Gastroesophageal sphincter (tissue), 4 donors: ENCODE measurements at regions not wholly inside any gene's neighbourhood (a gene's known extent, or its start where the extent isn't known, plus 50 kb on each side); places are given as distances from the start of the nearest gene placed in this dataset.

Experiments
- ATAC-seq: fragments of 150-250 bp; one replicate; pipeline ENCODE4 v1.9.1; 2016; ENCODE audit warnings: mild to moderate bottlenecking, moderate library complexity
- H3K27ac ChIP-seq, 4 donors: fragments of 200-600 bp; sonication (generic) in 3 of 4; 1 replicate in 3 of 4; 2 replicates in 1 of 4; pipeline ENCODE4 v1.5.1; 2016 to 2019
- H3K27me3 ChIP-seq: fragments of 200-600 bp; sonication (generic); one replicate; pipeline ENCODE4 v1.5.1; 2019
- H3K36me3 ChIP-seq, 2 donors: fragments of 200-600 bp; sonication (generic); one replicate each; pipeline ENCODE4 v1.5.1; 2019; ENCODE audit warnings: control low read depth in 1 of 2
- H3K4me1 ChIP-seq, 3 donors: fragments of 200-600 bp; sonication (generic); 1 replicate in 2 of 3; 2 replicates in 1 of 3; pipeline ENCODE4 v1.5.1; 2016 to 2019; ENCODE audit warnings: control low read depth in 2 of 3
- H3K4me3 ChIP-seq, 2 donors: fragments of 200-600 bp; sonication (generic); one replicate each; pipeline ENCODE4 v1.5.1; 2019; ENCODE audit warnings: mild to moderate bottlenecking in 1 of 2, moderate library complexity in 1 of 2
- H3K9me3 ChIP-seq, 3 donors: fragments of 200-600 bp; sonication (generic); one replicate each; pipeline ENCODE4 v1.5.1; 2017 to 2019; ENCODE audit warnings: control low read depth in 2 of 3
- EP300 ChIP-seq: sonication (generic); formaldehyde crosslinking; IDR thresholded peaks from one replicate; pipeline ENCODE4 v1.6.1; 2017; ENCODE audit warnings: antibody characterized with exemption, mild to moderate bottlenecking
- POLR2A ChIP-seq, 2 donors: fragments of 450-650 bp; IDR thresholded peaks; one replicate each; pipeline ENCODE4 v1.6.1; 2017; ENCODE audit warnings: antibody characterized with exemption in 2 of 2, mild to moderate bottlenecking in 2 of 2, moderate library complexity in 1 of 2
- POLR2AphosphoS5 ChIP-seq: sonication (generic); formaldehyde crosslinking; IDR thresholded peaks from one replicate; pipeline ENCODE4 v1.6.1; 2017; ENCODE audit warnings: antibody characterized with exemption
- WGBS, 2 donors: methylation state at CpG; one replicate each; pipeline ENCODE4 v1.1.5; 2018; ENCODE audit warnings: low coverage in 1 of 2; 5-methylcytosine and 5-hydroxymethylcytosine counted together
- TF ChIP-seq, protein P1 (sequence below), 4 experiments: fragments of 200-600 bp in 2 of 4; fragments of 450-650 bp in 2 of 4; sonication (generic) in 1 of 4; IDR thresholded peaks; one replicate each; pipeline ENCODE4 v1.5.1; 2017 to 2019; ENCODE audit warnings: antibody characterized with exemption in 4 of 4, mild to moderate bottlenecking in 2 of 4, moderate library complexity in 2 of 4

DNA sequence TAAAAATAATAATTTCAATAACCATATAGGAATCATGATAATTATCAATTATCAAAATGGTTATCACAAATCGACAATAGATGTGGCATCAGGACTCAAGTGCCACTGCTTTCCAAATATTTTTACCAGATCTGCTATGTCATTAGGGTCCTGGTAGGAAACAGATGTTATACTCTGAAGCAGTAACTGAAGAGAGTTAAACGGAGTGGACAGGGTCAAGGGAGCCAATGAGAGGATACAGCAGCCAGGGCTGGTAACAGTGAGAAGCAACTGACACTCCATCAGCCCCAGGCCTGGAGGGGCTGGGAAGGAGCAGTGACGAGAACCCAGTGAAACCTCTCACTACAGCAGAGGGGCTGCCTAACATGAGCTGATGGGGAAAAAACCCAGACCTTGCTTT lies 322.4 kb downstream of the NPR3 start:
- no peak for ATAC-seq
- no peak overlapping the region for H3K4me3 ChIP-seq
- no peak overlapping the region for H3K27ac ChIP-seq
- WGBS, 2 donors = 83 to 84% methylated on average over 2 to 3 of the region's 3 CpGs
- TF ChIP-seq EP300 (no peak), POLR2A (IDR thresholded peaks at IDR 0.05) (no peak), POLR2AphosphoS5 (no peak)
- TF ChIP-seq, protein P1, sequence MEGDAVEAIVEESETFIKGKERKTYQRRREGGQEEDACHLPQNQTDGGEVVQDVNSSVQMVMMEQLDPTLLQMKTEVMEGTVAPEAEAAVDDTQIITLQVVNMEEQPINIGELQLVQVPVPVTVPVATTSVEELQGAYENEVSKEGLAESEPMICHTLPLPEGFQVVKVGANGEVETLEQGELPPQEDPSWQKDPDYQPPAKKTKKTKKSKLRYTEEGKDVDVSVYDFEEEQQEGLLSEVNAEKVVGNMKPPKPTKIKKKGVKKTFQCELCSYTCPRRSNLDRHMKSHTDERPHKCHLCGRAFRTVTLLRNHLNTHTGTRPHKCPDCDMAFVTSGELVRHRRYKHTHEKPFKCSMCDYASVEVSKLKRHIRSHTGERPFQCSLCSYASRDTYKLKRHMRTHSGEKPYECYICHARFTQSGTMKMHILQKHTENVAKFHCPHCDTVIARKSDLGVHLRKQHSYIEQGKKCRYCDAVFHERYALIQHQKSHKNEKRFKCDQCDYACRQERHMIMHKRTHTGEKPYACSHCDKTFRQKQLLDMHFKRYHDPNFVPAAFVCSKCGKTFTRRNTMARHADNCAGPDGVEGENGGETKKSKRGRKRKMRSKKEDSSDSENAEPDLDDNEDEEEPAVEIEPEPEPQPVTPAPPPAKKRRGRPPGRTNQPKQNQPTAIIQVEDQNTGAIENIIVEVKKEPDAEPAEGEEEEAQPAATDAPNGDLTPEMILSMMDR (IDR thresholded peaks at IDR 0.05) = no peak
- H3K4me1 ChIP-seq = no peaks in the 10 kb centered on the region
- H3K27me3 ChIP-seq = no peaks in the 10 kb centered on the region
- H3K9me3 ChIP-seq = no peaks in the 10 kb centered on the region
- H3K36me3 ChIP-seq = no peaks in the 10 kb centered on the region

DNA sequence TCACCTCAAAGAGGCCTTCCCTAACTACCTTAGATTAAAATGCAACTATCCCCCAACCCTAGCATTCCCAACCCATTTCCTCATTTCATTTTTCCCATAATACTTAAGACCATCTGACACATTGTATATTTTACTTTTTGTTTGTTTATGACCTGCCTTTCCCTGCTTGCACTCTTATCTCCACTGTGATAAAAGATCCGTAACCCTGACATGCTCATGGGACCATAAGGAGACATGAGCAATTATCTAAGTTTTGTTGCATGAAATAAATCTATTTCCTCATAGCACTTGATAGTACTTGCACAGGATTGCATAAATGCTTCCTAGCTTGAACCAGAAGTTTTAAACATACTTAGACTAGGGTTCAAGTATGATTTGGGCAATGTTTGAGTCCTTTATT lies 323.7 kb downstream of the NPR3 start:
- ATAC-seq = no peak
- TF ChIP-seq POLR2A (IDR thresholded peaks at IDR 0.05) (no peak), POLR2AphosphoS5 (no peak), EP300 (no peak)
- TF ChIP-seq, protein P1 (IDR thresholded peaks at IDR 0.05) = no peak
- Histone ChIP-seq H3K4me1 (no peaks in the 10 kb centered on the region), H3K4me3 (no peak overlapping the region), H3K9me3 (no peaks in the 10 kb centered on the region), H3K36me3 (no peaks in the 10 kb centered on the region), H3K27ac (no peak overlapping the region), H3K27me3 (no peaks in the 10 kb centered on the region)
- WGBS, 2 donors = 60 to 90% methylated on average over 1 of the region's 1 CpG

DNA sequence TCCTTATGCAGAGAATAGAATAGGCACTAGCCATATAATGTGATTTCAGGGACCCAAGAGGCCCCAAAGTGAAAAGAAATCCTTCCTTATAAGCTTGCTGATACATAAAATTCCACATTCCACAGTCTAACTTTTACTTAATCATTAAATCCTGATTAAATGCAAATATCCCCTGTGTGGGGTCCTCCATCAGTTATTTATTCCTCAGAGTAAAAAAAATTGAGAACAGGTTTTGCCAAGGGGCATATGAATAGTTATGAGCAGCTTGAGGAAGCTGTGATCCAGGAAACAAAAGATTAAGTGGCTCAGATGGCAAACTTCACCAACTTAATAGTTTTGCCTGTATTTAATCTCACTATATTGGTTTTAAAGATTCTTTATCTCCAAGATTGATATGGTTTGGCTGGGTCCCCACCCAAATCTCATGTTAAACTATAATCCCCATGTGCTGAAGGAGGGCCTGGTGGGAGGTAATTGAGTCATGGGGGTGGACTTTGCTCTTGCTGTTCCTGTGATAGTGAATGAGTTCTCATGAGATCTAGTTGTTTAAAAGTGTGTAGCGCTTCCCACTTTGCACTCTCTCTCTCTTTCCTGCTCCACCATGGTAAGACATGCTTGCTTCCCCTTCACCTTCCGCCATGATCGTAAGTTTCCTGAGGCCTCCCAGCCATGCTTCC lies 324.9 kb downstream of the NPR3 start:
- Histone ChIP-seq H3K27me3 (no peaks in the 10 kb centered on the region), H3K4me3 (no peak overlapping the region), H3K36me3 (no peaks in the 10 kb centered on the region), H3K9me3 (peaks cover 0 to 8% (median 0%) of the 10 kb centered on the region in 3 donors), H3K4me1 (no peaks in the 10 kb centered on the region), H3K27ac (no peak overlapping the region)
- WGBS, 2 donors = 89 to 100% methylated on average over 1 to 3 of the region's 3 CpGs
- no peak for ATAC-seq
- TF ChIP-seq, protein P1 (IDR thresholded peaks at IDR 0.05) = no peak
- no peak for TF ChIP-seq POLR2AphosphoS5
- TF ChIP-seq POLR2A (IDR thresholded peaks at IDR 0.05) = no peak
- TF ChIP-seq EP300 = no peak

DNA sequence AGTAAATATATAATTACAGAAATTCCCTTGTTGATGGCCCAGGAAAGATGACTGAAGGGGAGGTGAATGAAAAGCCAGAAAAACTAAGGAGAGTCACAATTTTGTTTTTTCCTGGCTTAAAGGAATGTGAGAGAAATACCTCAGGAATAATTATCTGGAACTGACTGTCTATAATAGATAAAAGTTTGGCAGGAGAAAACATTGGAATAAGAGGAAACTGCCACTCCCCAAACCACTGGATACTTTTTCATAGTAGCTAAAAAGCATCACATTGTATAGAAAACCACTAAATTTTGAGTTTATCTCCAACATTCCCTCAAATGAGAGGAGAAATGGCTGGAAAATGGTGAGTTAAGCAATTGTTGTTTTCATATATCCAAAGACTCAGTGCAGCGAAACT lies 326.0 kb downstream of the NPR3 start:
- no peaks in the 10 kb centered on the region for H3K27me3 ChIP-seq
- H3K36me3 ChIP-seq = no peaks in the 10 kb centered on the region
- H3K9me3 ChIP-seq = peaks cover 0 to 14% (median 0%) of the 10 kb centered on the region in 3 donors
- H3K27ac ChIP-seq = no peak overlapping the region
- ATAC-seq = no peak
- TF ChIP-seq, protein P1 (IDR thresholded peaks at IDR 0.05) = no peak
- TF ChIP-seq POLR2AphosphoS5 (no peak), POLR2A (IDR thresholded peaks at IDR 0.05) (no peak), EP300 (no peak)
- WGBS, 2 donors = 90 to 100% methylated on average over 1 of the region's 1 CpG
- no peaks in the 10 kb centered on the region for H3K4me1 ChIP-seq
- H3K4me3 ChIP-seq = no peak overlapping the region

DNA sequence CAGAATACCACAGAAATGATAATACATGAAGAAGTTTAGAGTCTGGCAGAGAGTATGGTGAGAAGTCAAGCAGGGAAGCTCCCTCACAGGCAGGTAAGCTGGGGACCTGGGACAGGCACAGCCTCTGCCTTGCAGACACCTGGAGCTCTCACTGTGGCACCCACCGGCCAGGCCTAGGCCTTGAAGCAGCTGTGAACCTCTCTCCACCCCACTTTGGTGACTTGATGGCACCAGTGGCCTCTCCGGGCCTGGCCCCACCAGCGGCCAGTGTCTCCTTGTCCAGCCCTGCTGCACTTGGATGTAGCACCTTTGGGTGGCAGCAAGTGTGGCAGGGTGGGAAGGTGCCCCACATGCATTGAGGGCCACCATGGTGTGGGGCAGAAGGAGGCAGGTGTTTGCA lies 330.5 kb downstream of the NPR3 start:
- ATAC-seq = no peak
- no peaks in the 10 kb centered on the region for H3K36me3 ChIP-seq
- TF ChIP-seq POLR2A (IDR thresholded peaks at IDR 0.05) (no peak), POLR2AphosphoS5 (no peak), EP300 (no peak)
- TF ChIP-seq, protein P1 (IDR thresholded peaks at IDR 0.05) = no peak

More for the DNA sequence above, 330.5 kb downstream of the NPR3 start:
- 100% methylated on average over 2 of the region's 3 CpGs; no CpG with 5 or more reads in 1 of the 2 donors for whole genome bisulfite sequencing, 2 donors
- H3K9me3 ChIP-seq = peaks cover 0 to 14% (median 0%) of the 10 kb centered on the region in 3 donors
- H3K27me3 ChIP-seq = no peaks in the 10 kb centered on the region
- H3K27ac ChIP-seq = no peak overlapping the region
- H3K4me1 ChIP-seq = no peaks in the 10 kb centered on the region
- no peak overlapping the region for H3K4me3 ChIP-seq
